Thyroid gland (tissue), 4 donors: ENCODE measurements at regions not wholly inside any gene's neighbourhood (a gene's known extent, or its start where the extent isn't known, plus 50 kb on each side); places are given as distances from the start of the nearest gene placed in this dataset.
"Not testable (repeated sequence)": the region's sequence is repeated elsewhere in the genome, so short reads cannot be mapped to it uniquely, and the experiment has no call there.

Experiments used
- DNase-seq, 2 donors: peaks; one replicate each; pipeline ENCODE4 v3.0.0-alpha.2; 2019
- H3K27ac ChIP-seq, 3 donors: fragments of 200-600 bp; sonication (generic); 1 replicate in 2 of 3; 2 replicates in 1 of 3; pipeline ENCODE4 v1.5.1; 2016 to 2019; ENCODE audit warnings: mild to moderate bottlenecking in 1 of 3, moderate library complexity in 1 of 3
- H3K27me3 ChIP-seq: fragments of 200-600 bp; sonication (generic); one replicate; pipeline ENCODE4 v1.5.1; 2019
- H3K36me3 ChIP-seq, 2 donors: fragments of 200-600 bp; sonication (generic); one replicate each; pipeline ENCODE4 v1.5.1; 2016 to 2019
- H3K4me1 ChIP-seq, 2 donors: fragments of 200-600 bp; sonication (generic); one replicate each; pipeline ENCODE4 v1.5.1; 2017 to 2019
- H3K4me3 ChIP-seq, 3 donors: fragments of 200-600 bp; sonication (generic); replicated peaks in 1 of 3; 1 replicate in 2 of 3; 2 replicates in 1 of 3; pipeline ENCODE4 v1.5.1; 2016; ENCODE audit warnings: mild to moderate bottlenecking in 1 of 3
- H3K9me3 ChIP-seq: fragments of 200-600 bp; sonication (generic); one replicate; pipeline ENCODE4 v1.5.1; 2017
- CTCF ChIP-seq, 6 experiments: fragments of 200-600 bp in 3 of 6; fragments of 450-650 bp in 3 of 6; sonication (generic) in 3 of 6; IDR thresholded peaks; one replicate each; pipeline ENCODE4 v1.5.1; 2016 to 2019; ENCODE audit warnings: antibody characterized with exemption in 6 of 6, mild to moderate bottlenecking in 2 of 6, inconsistent platforms in 1 of 6, moderate library complexity in 1 of 6
- POLR2A ChIP-seq, 2 donors: fragments of 450-650 bp; IDR thresholded peaks; one replicate each; pipeline ENCODE4 v1.6.1; 2017; ENCODE audit warnings: antibody characterized with exemption in 2 of 2, mild to moderate bottlenecking in 2 of 2, moderate library complexity in 1 of 2
- WGBS, 2 donors: methylation state at CpG; one replicate each; pipeline ENCODE4 v1.1.5; 2017; 5-methylcytosine and 5-hydroxymethylcytosine counted together
- intact Hi-C: fragments of 100-400 bp; cut with DNase I; formaldehyde crosslinking; loops from one replicate; pipeline ENCODE4 v1.15.1; 2023

GRCh38 chr1:761791-762190 lies 75.3 kb upstream of the OR4F16 start:
- H3K27ac ChIP-seq, H3K36me3 ChIP-seq, H3K4me3 ChIP-seq, H3K4me1 ChIP-seq, DNase-seq, intact Hi-C loops, H3K27me3 ChIP-seq, H3K9me3 ChIP-seq: not testable (repeated sequence)
- no CpG with 5 or more reads among the region's 2 CpGs for WGBS, 2 donors

- H3K27me3 ChIP-seq, H3K9me3 ChIP-seq, DNase-seq, H3K36me3 ChIP-seq, H3K4me1 ChIP-seq, intact Hi-C loops, H3K27ac ChIP-seq, H3K4me3 ChIP-seq: not testable (repeated sequence)
- 92% methylated on average over 5 of the region's 8 CpGs; no CpG with 5 or more reads in 1 of the 2 donors for WGBS, 2 donors
Observed at GRCh38 chr1:771449-771848, 85.0 kb upstream of the OR4F16 start.

GRCh38 chr1:777480-778180 lies 91.2 kb upstream of the OR4F16 start:
- intact Hi-C loops, H3K27me3 ChIP-seq, H3K9me3 ChIP-seq, H3K36me3 ChIP-seq, H3K4me1 ChIP-seq: not testable (repeated sequence)
- peak overlapping the region in 1 of 3 donors; percentile 55 for H3K4me3 ChIP-seq
- WGBS, 2 donors, result 75 to 79% methylated on average over 18 of the region's 23 CpGs
- peak overlapping the region in 2 of 3 donors; percentile 65 to 75 for H3K27ac ChIP-seq
- peak in 1 of 2 donors; percentile 8 for DNase-seq

GRCh38 chr1:778451-779278 lies 92.2 kb upstream of the OR4F16 start:
- H3K4me1 ChIP-seq, H3K9me3 ChIP-seq, H3K36me3 ChIP-seq, H3K27me3 ChIP-seq, intact Hi-C loops: not testable (repeated sequence)
- 2% methylated on average over 7 to 9 of the region's 65 CpGs for WGBS, 2 donors
- H3K4me3 ChIP-seq, result peak overlapping the region in 2 of 3 donors; percentile 23 to 55
- DNase-seq, result peak; percentile 100
- TF ChIP-seq POLR2A (IDR thresholded peaks at IDR 0.05) (peak in 1 of 2 donors; percentile 94), CTCF (IDR thresholded peaks at IDR 0.05) (peak; percentile 15 to 72 (median 46))
- H3K27ac ChIP-seq, result peak overlapping the region; percentile 69 to 90 (median 75)

- 65 to 69% methylated on average over 13 of the region's 13 CpGs for WGBS, 2 donors
- DNase-seq, result peak; percentile 1 to 12
- H3K9me3 ChIP-seq, intact Hi-C loops, H3K27ac ChIP-seq, H3K4me1 ChIP-seq, H3K36me3 ChIP-seq, H3K4me3 ChIP-seq, H3K27me3 ChIP-seq: not testable (repeated sequence)
Observed at GRCh38 chr1:779621-780020, 93.2 kb upstream of the OR4F16 start.

GRCh38 chr1:788835-789234 lies 102.4 kb upstream of the OR4F16 start:
- H3K4me3 ChIP-seq, result no peak overlapping the region
- intact Hi-C loops, result no loop called here
- no peak overlapping the region for H3K27ac ChIP-seq
- WGBS, 2 donors, result 94 to 95% methylated on average over 13 of the region's 13 CpGs
- no peaks in the 10 kb centered on the region for H3K36me3 ChIP-seq
- DNase-seq, result no peak
- no peaks in the 10 kb centered on the region for H3K4me1 ChIP-seq
- TF ChIP-seq POLR2A (IDR thresholded peaks at IDR 0.05), result no peak
- TF ChIP-seq CTCF (IDR thresholded peaks at IDR 0.05), result no peak
- H3K27me3 ChIP-seq, result no peaks in the 10 kb centered on the region
- no peaks in the 10 kb centered on the region for H3K9me3 ChIP-seq

- H3K27me3 ChIP-seq, H3K9me3 ChIP-seq, DNase-seq, intact Hi-C loops, H3K4me3 ChIP-seq, H3K27ac ChIP-seq, H3K36me3 ChIP-seq, H3K4me1 ChIP-seq: not testable (repeated sequence)
- 94 to 95% methylated on average over 17 of the region's 17 CpGs for whole genome bisulfite sequencing, 2 donors
Observed at GRCh38 chr1:789606-790005, 103.2 kb upstream of the OR4F16 start.

GRCh38 chr1:790388-790930 lies 104.0 kb upstream of the OR4F16 start:
- DNase-seq, H3K27me3 ChIP-seq, H3K9me3 ChIP-seq, H3K4me3 ChIP-seq, H3K4me1 ChIP-seq, intact Hi-C loops, H3K27ac ChIP-seq, H3K36me3 ChIP-seq: not testable (repeated sequence)
- 90% methylated on average over 10 of the region's 10 CpGs for WGBS, 2 donors

GRCh38 chr1:794310-794709 lies 107.9 kb upstream of the OR4F16 start:
- DNase-seq, H3K27me3 ChIP-seq, H3K27ac ChIP-seq, H3K4me1 ChIP-seq, H3K36me3 ChIP-seq, H3K4me3 ChIP-seq, intact Hi-C loops, H3K9me3 ChIP-seq: not testable (repeated sequence)
- 83 to 89% methylated on average over 6 of the region's 6 CpGs for WGBS, 2 donors

- WGBS, 2 donors, result 76 to 81% methylated on average over 5 to 9 of the region's 9 CpGs
- H3K27ac ChIP-seq, DNase-seq, H3K4me1 ChIP-seq, intact Hi-C loops, H3K4me3 ChIP-seq, H3K9me3 ChIP-seq, H3K36me3 ChIP-seq, H3K27me3 ChIP-seq: not testable (repeated sequence)
Observed at GRCh38 chr1:794918-795584, 108.6 kb upstream of the OR4F16 start.
